B cell (primary cell): ENCODE measurements at regions not wholly inside any gene's neighbourhood (a gene's known extent, or its start where the extent isn't known, plus 50 kb on each side); places are given as distances from the start of the nearest gene placed in this dataset.

Experiments used
- CTCF ChIP-seq: fragments of 200-600 bp; IDR thresholded peaks from one replicate; pipeline ENCODE4 v1.8.0; 2022; ENCODE audit warnings: antibody characterized with exemption, mild to moderate bottlenecking
- EZH2 ChIP-seq: IDR thresholded peaks from 2 replicates; pipeline ENCODE4 v1.6.1; 2012; ENCODE audit warnings: borderline replicate concordance, low read depth, mild to moderate bottlenecking, moderate library complexity, low read length; ENCODE audit not compliant: insufficient read depth, poor library complexity, severe bottlenecking

- no peak for TF ChIP-seq CTCF
- TF ChIP-seq EZH2: no peak
These were observed 227.8 kb upstream of the CDH9 start for GRCh38 chr5:27266184-27266583.
